ENCODE measurements at regions not wholly inside any gene's neighbourhood (a gene's known extent, or its start where the extent isn't known, plus 50 kb on each side); places are given as distances from the start of the nearest gene placed in this dataset.
A peak's percentile ranks its signal among the peaks of the same experiment; 100 is the strongest.

GRCh38 chr12:88310666-88311065, 168.6 kb downstream of the TMTC3 start:
- no peak for DNase-seq (ENCODE audit: low read depth, low spot score)

GRCh38 chr12:88313554-88313953, 171.4 kb downstream of the TMTC3 start:
- DNase-seq (ENCODE audit: low read depth, low spot score): no peak

DNA sequence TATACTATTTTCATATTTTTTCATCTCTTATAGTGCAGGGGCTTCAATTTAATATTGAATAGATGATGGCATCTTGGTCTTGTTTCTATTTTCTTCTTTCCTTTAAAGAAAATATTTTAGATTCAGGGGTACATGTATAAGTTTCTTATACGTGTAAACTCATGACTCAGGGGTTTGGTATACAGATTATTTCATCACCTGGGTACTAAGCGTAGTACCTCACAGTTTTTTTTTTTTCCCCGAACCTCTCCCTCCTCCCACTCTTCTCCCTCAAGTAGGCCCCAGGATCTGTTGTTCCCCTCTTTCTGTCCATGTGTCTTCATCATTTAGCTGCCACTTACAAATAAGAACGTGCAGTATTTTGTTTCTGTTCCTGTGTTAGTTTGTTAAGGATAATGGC, 172.6 kb downstream of the TMTC3 start:
- no peak for DNase-seq (ENCODE audit: low read depth, low spot score)

GRCh38 chr12:88318726-88319125, 176.6 kb downstream of the TMTC3 start:
- no peak for DNase-seq (ENCODE audit: low read depth, low spot score)

- no peak for DNase-seq (ENCODE audit: low read depth, low spot score)
Observed at GRCh38 chr12:88325076-88325815, 183.1 kb downstream of the TMTC3 start.

DNA sequence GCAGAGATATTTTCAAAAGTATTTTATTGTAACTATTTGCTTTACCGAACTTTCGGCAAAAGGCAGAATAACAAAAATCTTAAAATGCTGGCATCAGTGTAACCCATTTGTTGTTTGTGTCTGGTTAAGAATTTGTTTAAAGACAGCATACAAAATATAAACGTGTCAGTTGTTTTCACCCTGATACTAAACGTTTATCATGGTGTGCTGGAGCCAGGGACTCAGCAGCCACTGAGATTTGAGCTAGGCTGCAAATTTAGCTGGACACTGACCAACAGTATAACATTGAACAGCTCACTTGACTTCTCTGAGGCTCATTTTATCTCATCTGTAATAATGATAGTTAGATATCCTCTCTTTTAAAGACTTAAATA, 183.7 kb downstream of the TMTC3 start:
- DNase-seq (ENCODE audit: low read depth, low spot score): no peak

GRCh38 chr12:88327276-88327675, 185.2 kb downstream of the TMTC3 start:
- DNase-seq (ENCODE audit: low read depth, low spot score): no peak

DNA sequence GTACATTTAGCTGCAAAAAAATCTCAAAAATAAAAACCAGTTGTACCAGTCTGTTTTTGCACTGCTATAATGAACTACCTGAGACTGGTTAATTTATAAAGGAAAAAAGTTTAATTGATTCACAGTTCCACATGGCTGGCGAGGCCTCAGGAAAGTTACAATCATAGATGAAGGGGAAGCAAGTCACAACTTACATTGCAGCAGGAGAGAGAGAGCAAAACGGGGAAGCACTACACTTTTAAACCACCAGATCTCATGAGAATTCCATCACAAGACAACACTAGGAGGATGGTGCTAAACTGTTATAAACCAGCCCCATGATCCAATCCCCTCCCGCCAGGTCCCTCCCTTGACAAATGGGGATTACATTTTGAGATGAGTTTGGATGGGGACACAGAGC, 186.0 kb downstream of the TMTC3 start:
- DNase-seq (ENCODE audit: low read depth, low spot score): no peak

DNA sequence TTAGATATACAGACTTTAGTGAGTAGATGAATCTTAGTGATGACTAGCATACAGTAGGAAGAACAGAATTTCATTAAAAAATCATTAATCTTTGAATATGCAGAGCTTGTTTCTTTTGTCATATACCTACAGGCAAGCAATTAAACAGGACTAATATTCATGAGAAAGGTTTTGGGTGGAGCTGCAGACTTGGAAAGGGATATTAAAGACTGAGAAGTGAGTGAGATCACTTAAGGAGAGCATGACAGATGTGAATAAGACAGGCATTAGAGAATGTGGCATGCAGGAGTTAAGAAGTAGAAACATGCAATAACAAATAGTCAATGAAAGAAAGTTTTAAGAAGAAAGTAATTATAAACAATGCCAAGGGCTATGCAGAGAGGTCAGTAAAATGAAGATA, 187.7 kb downstream of the TMTC3 start:
- no peak for DNase-seq (ENCODE audit: low read depth, low spot score)

DNA sequence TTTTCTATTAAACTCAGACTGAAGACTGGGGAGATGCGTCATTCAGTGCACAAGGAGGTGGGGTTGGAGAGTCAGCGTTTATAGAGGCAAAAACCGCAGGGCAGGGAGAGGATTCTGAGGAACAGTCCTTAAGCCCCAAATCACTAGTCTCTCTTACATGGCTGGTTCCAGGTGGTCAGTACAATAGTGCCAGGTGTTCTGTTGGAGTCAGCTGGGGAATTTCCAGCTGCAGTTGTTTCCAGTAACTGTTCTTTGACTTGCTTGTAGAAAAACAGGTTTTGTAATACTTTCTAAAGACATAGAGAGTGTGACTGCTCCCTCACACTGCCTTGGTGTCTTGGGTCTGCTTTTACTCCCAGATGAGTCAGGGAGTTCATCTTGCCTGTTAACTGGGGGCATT, 192.2 kb downstream of the TMTC3 start:
- peak; percentile 1 for DNase-seq (ENCODE audit: low read depth, low spot score)

- DNase-seq (ENCODE audit: low read depth, low spot score): no peak
Observed at GRCh38 chr12:88336076-88336739, 194.1 kb downstream of the TMTC3 start.

GRCh38 chr12:88338486-88338885, 196.4 kb downstream of the TMTC3 start:
- DNase-seq (ENCODE audit: low read depth, low spot score): no peak

GRCh38 chr12:88339254-88339949, 197.3 kb downstream of the TMTC3 start:
- DNase-seq (ENCODE audit: low read depth, low spot score): no peak

- no peak for DNase-seq (ENCODE audit: low read depth, low spot score)
Observed at GRCh38 chr12:88339966-88340365, 197.9 kb downstream of the TMTC3 start.

- no peak for DNase-seq (ENCODE audit: low read depth, low spot score)
Observed at GRCh38 chr12:88342251-88342806, 200.2 kb downstream of the TMTC3 start.

DNA sequence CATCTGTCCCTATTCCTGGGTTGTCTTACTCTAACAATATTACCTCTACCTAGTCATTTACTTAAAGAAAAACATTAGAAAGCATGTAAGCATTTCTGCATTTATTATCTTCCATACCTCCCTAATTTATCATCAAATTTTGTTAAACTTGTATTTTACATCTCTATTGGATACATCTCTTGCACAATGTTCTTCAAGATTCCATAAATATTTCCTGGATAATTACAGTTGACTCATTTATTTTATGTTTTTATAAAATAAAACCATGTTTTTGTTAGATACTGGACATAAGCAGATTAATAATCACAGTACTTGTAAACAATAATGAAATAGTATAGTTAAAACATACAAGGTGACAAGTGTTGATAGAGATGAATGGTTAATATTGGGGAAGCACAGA, 209.0 kb downstream of the TMTC3 start:
- no peak for DNase-seq (ENCODE audit: low read depth, low spot score)

GRCh38 chr12:88354691-88355090, 212.6 kb downstream of the TMTC3 start:
- no peak for DNase-seq (ENCODE audit: low read depth, low spot score)

- no peak for DNase-seq (ENCODE audit: low read depth, low spot score)
Observed at GRCh38 chr12:88360343-88360742, 218.2 kb downstream of the TMTC3 start.

GRCh38 chr12:88361493-88361892, 218.8 kb downstream of the KITLG start:
- DNase-seq (ENCODE audit: low read depth, low spot score): no peak

GRCh38 chr12:88362439-88362838, 217.8 kb downstream of the KITLG start:
- no peak for DNase-seq (ENCODE audit: low read depth, low spot score)

GRCh38 chr12:88365403-88365802, 214.9 kb downstream of the KITLG start:
- no peak for DNase-seq (ENCODE audit: low read depth, low spot score)

DNA sequence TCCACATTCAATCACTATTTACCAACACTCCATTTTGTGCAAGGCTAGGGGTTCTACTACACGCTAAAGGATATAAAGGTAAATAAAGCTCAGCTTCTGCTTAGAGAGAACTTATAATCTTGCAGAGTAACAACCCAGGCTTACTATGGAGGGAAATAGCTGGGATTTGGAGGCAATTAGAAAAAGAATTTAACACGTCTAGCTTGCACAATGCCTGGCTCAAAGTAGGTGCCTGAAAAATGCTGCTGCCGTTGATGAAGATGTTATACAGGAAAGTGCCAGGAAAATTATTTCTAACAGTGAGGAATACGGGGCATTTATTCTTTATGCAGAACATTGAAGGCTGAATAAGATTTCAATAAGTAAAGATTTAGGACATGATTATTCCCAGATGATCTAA, 214.2 kb downstream of the KITLG start:
- no peak for DNase-seq (ENCODE audit: low read depth, low spot score)

DNA sequence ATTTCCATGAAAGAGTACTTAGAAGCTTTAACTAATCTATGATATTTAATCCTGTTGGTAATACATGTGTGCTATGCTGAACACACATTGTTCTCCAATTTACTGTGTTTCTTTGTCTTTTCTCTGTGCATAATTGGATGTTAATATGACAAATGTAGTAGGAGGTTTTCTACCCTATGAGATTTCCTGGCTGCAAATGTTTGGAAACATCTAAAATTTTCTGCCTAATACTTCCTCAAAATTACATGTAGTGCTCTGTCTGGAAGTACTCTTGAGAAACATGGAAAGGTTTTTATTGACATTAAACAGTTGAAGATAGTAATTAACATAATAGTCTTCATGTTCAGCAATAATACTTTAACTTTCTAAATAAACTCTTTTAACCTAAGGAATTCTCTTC, 213.0 kb downstream of the KITLG start:
- DNase-seq (ENCODE audit: low read depth, low spot score): no peak

Measured in iPS DF 19.7 (cell line).